ENCODE measurements at regions not wholly inside any gene's neighbourhood (a gene's known extent, or its start where the extent isn't known, plus 50 kb on each side); places are given as distances from the start of the nearest gene placed in this dataset.

DNA sequence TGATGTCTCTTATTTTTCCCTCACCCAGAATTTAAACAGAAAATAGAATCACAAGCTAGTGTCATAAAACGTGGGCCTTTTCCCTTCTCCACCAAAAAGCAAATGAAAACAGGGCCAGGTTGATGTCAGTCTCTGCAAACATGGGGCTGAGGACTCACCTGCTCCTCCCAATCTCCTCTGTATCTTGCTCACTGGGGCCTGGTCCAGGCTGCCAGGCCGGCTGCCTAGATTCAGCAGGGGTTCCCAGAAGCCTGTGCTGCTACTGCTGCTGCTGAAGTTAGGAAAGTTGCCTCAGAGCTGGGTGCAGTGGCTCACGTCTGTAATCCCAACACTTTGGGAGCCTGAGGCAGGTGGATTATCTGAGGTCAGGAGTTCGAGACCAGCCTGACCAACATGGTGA is 84.3 kb downstream of the PCDH1 start:
- no peak overlapping the region for H3K4me3 ChIP-seq
- WGBS, 5 donors: 67 to 78% (median 70%) methylated on average over 4 of the region's 4 CpGs

DNA sequence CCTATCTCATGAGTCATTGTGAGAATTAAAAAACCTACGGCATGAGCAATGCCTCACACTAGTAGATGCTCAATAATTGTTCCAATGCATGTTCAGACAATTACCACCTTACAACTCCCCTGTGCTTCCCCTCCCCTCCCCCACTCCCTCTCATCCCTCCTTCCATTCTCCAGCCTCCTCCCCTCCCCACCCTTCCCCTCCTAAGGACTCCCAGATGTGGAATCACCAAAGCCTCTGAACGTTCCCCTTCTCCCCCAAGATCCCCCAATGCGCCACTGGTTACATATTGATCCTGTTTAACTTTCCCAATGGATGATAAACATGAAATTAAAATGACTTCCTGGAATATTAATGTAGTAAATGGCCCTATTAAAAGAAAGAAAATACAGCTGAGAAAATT is 84.8 kb downstream of the PCDH1 start:
- intact Hi-C loops (cut with DNase I; ENCODE audit: low total_unique reads): no loop called here
- 72 to 86% (median 76%) methylated on average over 3 of the region's 3 CpGs for WGBS, 5 donors
- DNase-seq: no peak
- Histone ChIP-seq H3K4me1 (no peaks in the 10 kb centered on the region), H3K27me3 (peaks cover 0 to 20% (median 0%) of the 10 kb centered on the region in 3 donors), H3K36me3 (no peaks in the 10 kb centered on the region), H3K9me3 (no peaks in the 10 kb centered on the region), H3K4me3 (no peak overlapping the region), H3K27ac (no peak overlapping the region)
- TF ChIP-seq POLR2A (IDR thresholded peaks at IDR 0.05) (no peak), EP300 (IDR thresholded peaks at IDR 0.05) (no peak), POLR2AphosphoS5 (IDR thresholded peaks at IDR 0.05) (no peak)
- TF ChIP-seq, protein P1, sequence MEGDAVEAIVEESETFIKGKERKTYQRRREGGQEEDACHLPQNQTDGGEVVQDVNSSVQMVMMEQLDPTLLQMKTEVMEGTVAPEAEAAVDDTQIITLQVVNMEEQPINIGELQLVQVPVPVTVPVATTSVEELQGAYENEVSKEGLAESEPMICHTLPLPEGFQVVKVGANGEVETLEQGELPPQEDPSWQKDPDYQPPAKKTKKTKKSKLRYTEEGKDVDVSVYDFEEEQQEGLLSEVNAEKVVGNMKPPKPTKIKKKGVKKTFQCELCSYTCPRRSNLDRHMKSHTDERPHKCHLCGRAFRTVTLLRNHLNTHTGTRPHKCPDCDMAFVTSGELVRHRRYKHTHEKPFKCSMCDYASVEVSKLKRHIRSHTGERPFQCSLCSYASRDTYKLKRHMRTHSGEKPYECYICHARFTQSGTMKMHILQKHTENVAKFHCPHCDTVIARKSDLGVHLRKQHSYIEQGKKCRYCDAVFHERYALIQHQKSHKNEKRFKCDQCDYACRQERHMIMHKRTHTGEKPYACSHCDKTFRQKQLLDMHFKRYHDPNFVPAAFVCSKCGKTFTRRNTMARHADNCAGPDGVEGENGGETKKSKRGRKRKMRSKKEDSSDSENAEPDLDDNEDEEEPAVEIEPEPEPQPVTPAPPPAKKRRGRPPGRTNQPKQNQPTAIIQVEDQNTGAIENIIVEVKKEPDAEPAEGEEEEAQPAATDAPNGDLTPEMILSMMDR (IDR thresholded peaks at IDR 0.05): no peak

More for the DNA sequence above, 84.3 kb downstream of the PCDH1 start:
- no peaks in the 10 kb centered on the region for H3K36me3 ChIP-seq
- no peaks in the 10 kb centered on the region for H3K4me1 ChIP-seq
- intact Hi-C loops (cut with DNase I; ENCODE audit: low total_unique reads): no loop called here
- TF ChIP-seq POLR2AphosphoS5 (IDR thresholded peaks at IDR 0.05) (no peak), POLR2A (IDR thresholded peaks at IDR 0.05) (no peak), EP300 (IDR thresholded peaks at IDR 0.05) (no peak)
- TF ChIP-seq, protein P1 (IDR thresholded peaks at IDR 0.05): no peak
- H3K27me3 ChIP-seq: peaks cover 0 to 15% (median 0%) of the 10 kb centered on the region in 3 donors
- DNase-seq: no peak
- no peaks in the 10 kb centered on the region for H3K9me3 ChIP-seq
- no peak overlapping the region for H3K27ac ChIP-seq

DNA sequence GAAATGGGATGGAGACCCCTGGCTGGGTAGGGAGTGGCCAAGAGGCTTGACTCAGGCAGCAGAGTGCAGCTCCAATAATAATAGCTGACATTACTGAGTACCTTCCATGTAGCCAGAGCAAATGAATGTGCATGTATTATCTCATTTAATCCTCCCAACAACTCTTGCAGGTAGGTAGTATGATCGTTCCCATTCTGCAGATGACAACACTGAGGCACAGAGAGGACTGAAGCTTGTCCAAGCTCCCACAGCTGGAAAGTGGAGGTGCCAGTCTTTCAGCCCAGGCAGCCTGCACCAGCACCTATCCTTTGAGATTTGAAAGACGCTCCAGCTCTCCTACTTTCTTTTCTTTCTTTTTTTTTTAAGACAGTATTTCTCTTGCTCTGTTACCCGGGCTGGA is 87.6 kb downstream of the PCDH1 start:
- Histone ChIP-seq H3K4me3 (no peak overlapping the region), H3K36me3 (no peaks in the 10 kb centered on the region), H3K4me1 (peaks cover 0 to 5% (median 2%) of the 10 kb centered on the region in 4 donors), H3K27ac (no peak overlapping the region), H3K27me3 (peaks cover 0 to 38% (median 0%) of the 10 kb centered on the region in 3 donors), H3K9me3 (no peaks in the 10 kb centered on the region)
- intact Hi-C loops (cut with DNase I; ENCODE audit: low total_unique reads): no loop called here
- WGBS, 5 donors: 74 to 88% (median 79%) methylated on average over 3 of the region's 3 CpGs
- DNase-seq: no peak
- TF ChIP-seq POLR2AphosphoS5 (IDR thresholded peaks at IDR 0.05) (no peak), EP300 (IDR thresholded peaks at IDR 0.05) (no peak), POLR2A (IDR thresholded peaks at IDR 0.05) (no peak)
- TF ChIP-seq, protein P1 (IDR thresholded peaks at IDR 0.05): no peak

DNA sequence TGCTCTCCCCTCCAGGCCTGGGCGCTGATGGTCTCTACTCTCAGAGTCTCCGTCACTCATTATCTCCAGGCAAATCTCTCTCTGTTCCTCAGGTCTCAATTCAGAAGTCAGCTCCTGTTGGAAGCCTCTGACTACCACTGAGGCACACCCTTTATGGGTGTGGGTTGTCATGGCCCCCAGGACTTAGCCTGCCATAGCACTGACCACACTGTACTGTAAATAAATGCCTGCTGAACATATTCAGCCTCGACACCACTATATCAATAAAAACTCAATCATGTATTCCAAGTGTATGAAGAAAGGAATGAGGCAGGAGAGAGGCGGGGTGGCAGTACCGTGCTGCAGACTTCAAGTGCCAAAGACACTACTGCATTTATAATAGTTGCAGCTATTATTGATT is 88.9 kb downstream of the PCDH1 start:
- no peak overlapping the region for H3K27ac ChIP-seq
- intact Hi-C loops (cut with DNase I; ENCODE audit: low total_unique reads): no loop called here
- H3K36me3 ChIP-seq: no peaks in the 10 kb centered on the region
- no peak for DNase-seq
- H3K9me3 ChIP-seq: no peaks in the 10 kb centered on the region
- peaks cover 0 to 38% (median 0%) of the 10 kb centered on the region in 3 donors for H3K27me3 ChIP-seq
- peaks cover 0 to 17% (median 9%) of the 10 kb centered on the region in 4 donors for H3K4me1 ChIP-seq
- 65 to 79% (median 67%) methylated on average over 5 of the region's 5 CpGs for WGBS, 5 donors
- TF ChIP-seq EP300 (IDR thresholded peaks at IDR 0.05) (no peak), POLR2AphosphoS5 (IDR thresholded peaks at IDR 0.05) (no peak), POLR2A (IDR thresholded peaks at IDR 0.05) (no peak)
- TF ChIP-seq, protein P1 (IDR thresholded peaks at IDR 0.05): no peak
- no peak overlapping the region for H3K4me3 ChIP-seq
